ENCODE measurements at regions not wholly inside any gene's neighbourhood (a gene's known extent, or its start where the extent isn't known, plus 50 kb on each side); places are given as distances from the start of the nearest gene placed in this dataset.

DNA sequence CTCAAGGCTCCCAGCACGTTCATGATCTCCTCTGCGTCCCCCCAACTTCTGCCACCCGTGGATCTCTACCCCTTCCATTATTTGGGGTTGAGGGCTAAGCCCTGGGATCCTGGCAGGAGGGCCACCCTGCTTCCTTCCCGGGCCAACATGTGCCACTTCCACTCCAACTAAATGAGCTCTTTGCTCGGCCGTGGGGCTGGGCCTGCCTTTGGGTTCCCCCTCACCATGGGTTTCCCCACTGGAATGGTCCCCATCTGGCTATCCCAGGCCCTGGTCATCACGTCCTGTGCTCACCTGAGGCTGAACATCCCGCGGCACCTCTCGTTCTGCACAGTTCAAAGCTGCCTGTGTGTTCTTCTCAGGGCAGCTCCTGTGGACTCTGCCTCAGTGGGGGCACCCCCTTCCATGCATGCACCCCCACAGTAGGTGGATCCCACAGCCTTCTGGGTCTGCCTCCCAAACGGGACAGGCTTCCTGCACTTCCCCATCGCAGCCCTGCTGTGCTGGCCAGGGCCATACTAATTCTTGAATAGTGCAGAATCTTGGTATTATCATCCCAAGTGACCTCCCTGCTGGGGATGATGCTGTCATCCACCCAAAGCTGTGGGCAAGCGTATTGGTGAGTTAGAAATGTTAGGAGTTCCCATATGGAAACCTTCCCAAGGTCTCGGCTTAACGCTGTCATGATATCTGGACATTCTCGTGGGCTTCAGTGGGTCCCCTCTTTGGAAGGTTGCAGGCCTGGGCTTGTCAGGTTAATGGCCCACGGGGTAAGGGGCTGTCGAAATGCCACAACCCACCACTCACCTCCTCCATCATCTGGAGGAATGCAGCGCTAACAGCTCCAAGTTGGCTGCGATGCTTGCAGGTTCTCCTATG lies 150.5 kb upstream of the TWIST2 start:
- WGBS, result 88% methylated on average over 20 of the region's 20 CpGs
- Histone ChIP-seq H3K9ac (ENCODE audit: low read depth in 1 of 2, low read length in 2 of 2) (no peak overlapping the region), H3K4me1 (ENCODE audit: control insufficient read depth in 4 of 4, insufficient read depth in 4 of 4, low read length in 3 of 4) (peaks cover 0 to 25% (median 6%) of the 10 kb centered on the region in 4 donors), H3K27me3 (ENCODE audit: control insufficient read depth in 4 of 4, insufficient read depth in 4 of 4, low read length in 3 of 4) (no peaks in the 10 kb centered on the region), H3K4me3 (ENCODE audit: low read depth in 1 of 3, low read length in 3 of 3) (no peak overlapping the region), H3K27ac (ENCODE audit: low read depth in 1 of 2, low read length in 2 of 2) (no peak overlapping the region), H3K36me3 (ENCODE audit: control insufficient read depth in 4 of 4, insufficient read depth in 3 of 4, low read depth in 1 of 4, low read length in 3 of 4) (no peaks in the 10 kb centered on the region), H3K9me3 (ENCODE audit: control insufficient read depth in 4 of 4, low read length in 3 of 4) (no peaks in the 10 kb centered on the region)
- DNase-seq (ENCODE audit: low spot score), result no peak
- TF ChIP-seq YY1 (IDR thresholded peaks at IDR 0.05) (no peak), FOXA2 (IDR thresholded peaks at IDR 0.05) (no peak), NR2F2 (IDR thresholded peaks at IDR 0.05) (no peak), SP1 (IDR thresholded peaks at IDR 0.05) (no peak), HNF4A (conservative IDR thresholded peaks at IDR 0.05) (no peak), FOXA1 (IDR thresholded peaks at IDR 0.05) (no peak), RXRA (IDR thresholded peaks at IDR 0.05) (no peak)
- TF ChIP-seq, protein P1, sequence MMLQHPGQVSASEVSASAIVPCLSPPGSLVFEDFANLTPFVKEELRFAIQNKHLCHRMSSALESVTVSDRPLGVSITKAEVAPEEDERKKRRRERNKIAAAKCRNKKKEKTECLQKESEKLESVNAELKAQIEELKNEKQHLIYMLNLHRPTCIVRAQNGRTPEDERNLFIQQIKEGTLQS (IDR thresholded peaks at IDR 0.05), result no peak
- TF ChIP-seq, protein P2, sequence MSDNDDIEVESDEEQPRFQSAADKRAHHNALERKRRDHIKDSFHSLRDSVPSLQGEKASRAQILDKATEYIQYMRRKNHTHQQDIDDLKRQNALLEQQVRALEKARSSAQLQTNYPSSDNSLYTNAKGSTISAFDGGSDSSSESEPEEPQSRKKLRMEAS (IDR thresholded peaks at IDR 0.05), result no peak

DNA sequence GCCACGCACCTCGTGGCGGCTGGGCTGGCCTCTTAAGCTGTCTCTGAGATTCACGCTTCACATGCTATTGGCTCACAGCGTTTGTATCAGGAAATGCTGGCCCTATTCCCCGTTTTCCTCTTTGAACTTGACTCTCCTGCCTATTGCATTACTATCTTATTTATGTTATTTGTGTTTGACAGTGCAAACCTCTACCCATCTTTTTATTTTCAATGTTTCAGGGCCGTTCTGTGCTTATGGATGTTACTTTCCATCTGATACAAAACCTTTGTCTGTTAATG lies 149.9 kb upstream of the TWIST2 start:
- H3K27me3 ChIP-seq (ENCODE audit: control insufficient read depth in 4 of 4, insufficient read depth in 4 of 4, low read length in 3 of 4), result no peaks in the 10 kb centered on the region
- 68% methylated on average over 7 of the region's 7 CpGs for WGBS
- DNase-seq (ENCODE audit: low spot score), result no peak

More for the DNA sequence above, 149.9 kb upstream of the TWIST2 start:
- no peaks in the 10 kb centered on the region for H3K36me3 ChIP-seq (ENCODE audit: control insufficient read depth in 4 of 4, insufficient read depth in 3 of 4, low read depth in 1 of 4, low read length in 3 of 4)
- H3K4me1 ChIP-seq (ENCODE audit: control insufficient read depth in 4 of 4, insufficient read depth in 4 of 4, low read length in 3 of 4), result peaks cover 0 to 25% (median 6%) of the 10 kb centered on the region in 4 donors
- no peak overlapping the region for H3K27ac ChIP-seq (ENCODE audit: low read depth in 1 of 2, low read length in 2 of 2)
- TF ChIP-seq GABPA (IDR thresholded peaks at IDR 0.05 in 1 of 2, conservative IDR thresholded peaks at IDR 0.05 in 1 of 2) (no peak), JUND (IDR thresholded peaks at IDR 0.05) (no peak), RXRA (IDR thresholded peaks at IDR 0.05) (no peak), HNF4A (conservative IDR thresholded peaks at IDR 0.05) (no peak), FOXA1 (IDR thresholded peaks at IDR 0.05) (no peak), YY1 (IDR thresholded peaks at IDR 0.05) (no peak), RAD21 (IDR thresholded peaks at IDR 0.05) (no peak), NR2F2 (IDR thresholded peaks at IDR 0.05) (no peak), FOXA2 (IDR thresholded peaks at IDR 0.05) (no peak), HNF4G (IDR thresholded peaks at IDR 0.05) (no peak)
- TF ChIP-seq, protein P2 (IDR thresholded peaks at IDR 0.05), result no peak
- TF ChIP-seq, protein P3, sequence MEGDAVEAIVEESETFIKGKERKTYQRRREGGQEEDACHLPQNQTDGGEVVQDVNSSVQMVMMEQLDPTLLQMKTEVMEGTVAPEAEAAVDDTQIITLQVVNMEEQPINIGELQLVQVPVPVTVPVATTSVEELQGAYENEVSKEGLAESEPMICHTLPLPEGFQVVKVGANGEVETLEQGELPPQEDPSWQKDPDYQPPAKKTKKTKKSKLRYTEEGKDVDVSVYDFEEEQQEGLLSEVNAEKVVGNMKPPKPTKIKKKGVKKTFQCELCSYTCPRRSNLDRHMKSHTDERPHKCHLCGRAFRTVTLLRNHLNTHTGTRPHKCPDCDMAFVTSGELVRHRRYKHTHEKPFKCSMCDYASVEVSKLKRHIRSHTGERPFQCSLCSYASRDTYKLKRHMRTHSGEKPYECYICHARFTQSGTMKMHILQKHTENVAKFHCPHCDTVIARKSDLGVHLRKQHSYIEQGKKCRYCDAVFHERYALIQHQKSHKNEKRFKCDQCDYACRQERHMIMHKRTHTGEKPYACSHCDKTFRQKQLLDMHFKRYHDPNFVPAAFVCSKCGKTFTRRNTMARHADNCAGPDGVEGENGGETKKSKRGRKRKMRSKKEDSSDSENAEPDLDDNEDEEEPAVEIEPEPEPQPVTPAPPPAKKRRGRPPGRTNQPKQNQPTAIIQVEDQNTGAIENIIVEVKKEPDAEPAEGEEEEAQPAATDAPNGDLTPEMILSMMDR (IDR thresholded peaks at IDR 0.05; ENCODE audit: low read depth, low read length, missing input control), result no peak
- TF ChIP-seq, protein P4, sequence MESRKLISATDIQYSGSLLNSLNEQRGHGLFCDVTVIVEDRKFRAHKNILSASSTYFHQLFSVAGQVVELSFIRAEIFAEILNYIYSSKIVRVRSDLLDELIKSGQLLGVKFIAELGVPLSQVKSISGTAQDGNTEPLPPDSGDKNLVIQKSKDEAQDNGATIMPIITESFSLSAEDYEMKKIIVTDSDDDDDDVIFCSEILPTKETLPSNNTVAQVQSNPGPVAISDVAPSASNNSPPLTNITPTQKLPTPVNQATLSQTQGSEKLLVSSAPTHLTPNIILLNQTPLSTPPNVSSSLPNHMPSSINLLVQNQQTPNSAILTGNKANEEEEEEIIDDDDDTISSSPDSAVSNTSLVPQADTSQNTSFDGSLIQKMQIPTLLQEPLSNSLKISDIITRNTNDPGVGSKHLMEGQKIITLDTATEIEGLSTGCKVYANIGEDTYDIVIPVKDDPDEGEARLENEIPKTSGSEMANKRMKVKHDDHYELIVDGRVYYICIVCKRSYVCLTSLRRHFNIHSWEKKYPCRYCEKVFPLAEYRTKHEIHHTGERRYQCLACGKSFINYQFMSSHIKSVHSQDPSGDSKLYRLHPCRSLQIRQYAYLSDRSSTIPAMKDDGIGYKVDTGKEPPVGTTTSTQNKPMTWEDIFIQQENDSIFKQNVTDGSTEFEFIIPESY (IDR thresholded peaks at IDR 0.05), result no peak
- H3K9ac ChIP-seq (ENCODE audit: low read depth in 1 of 2, low read length in 2 of 2), result no peak overlapping the region
- no peak overlapping the region for H3K4me3 ChIP-seq (ENCODE audit: low read depth in 1 of 3, low read length in 3 of 3)
- no peaks in the 10 kb centered on the region for H3K9me3 ChIP-seq (ENCODE audit: control insufficient read depth in 4 of 4, low read length in 3 of 4)
